ENCODE measurements at regions not wholly inside any gene's neighbourhood (a gene's known extent, or its start where the extent isn't known, plus 50 kb on each side); places are given as distances from the start of the nearest gene placed in this dataset.
"Not testable (repeated sequence)": the region's sequence is repeated elsewhere in the genome, so short reads cannot be mapped to it uniquely, and the experiment has no call there.

- H3K9me3 ChIP-seq (ENCODE audit: control insufficient read depth in 4 of 4, low read length in 3 of 4); H3K27me3 ChIP-seq (ENCODE audit: control insufficient read depth in 4 of 4, insufficient read depth in 4 of 4, low read length in 3 of 4); DNase-seq (ENCODE audit: low spot score); H3K4me3 ChIP-seq (ENCODE audit: low read depth in 1 of 3, low read length in 3 of 3); H3K27ac ChIP-seq (ENCODE audit: low read depth in 1 of 2, low read length in 2 of 2); H3K4me1 ChIP-seq (ENCODE audit: control insufficient read depth in 4 of 4, insufficient read depth in 4 of 4, low read length in 3 of 4); H3K36me3 ChIP-seq (ENCODE audit: control insufficient read depth in 4 of 4, insufficient read depth in 3 of 4, low read depth in 1 of 4, low read length in 3 of 4); H3K9ac ChIP-seq (ENCODE audit: low read depth in 1 of 2, low read length in 2 of 2): not testable (repeated sequence)
- 85% methylated on average over 9 of the region's 9 CpGs for WGBS
These were observed 54.0 kb downstream of the CYP26A1 start for GRCh38 chr10:93127642-93128215.

- Histone ChIP-seq H3K4me3 (ENCODE audit: low read depth in 1 of 3, low read length in 3 of 3) (no peak overlapping the region), H3K4me1 (ENCODE audit: control insufficient read depth in 4 of 4, insufficient read depth in 4 of 4, low read length in 3 of 4) (no peaks in the 10 kb centered on the region), H3K27ac (ENCODE audit: low read depth in 1 of 2, low read length in 2 of 2) (no peak overlapping the region), H3K9ac (ENCODE audit: low read depth in 1 of 2, low read length in 2 of 2) (no peak overlapping the region), H3K36me3 (ENCODE audit: control insufficient read depth in 4 of 4, insufficient read depth in 3 of 4, low read depth in 1 of 4, low read length in 3 of 4) (no peaks in the 10 kb centered on the region), H3K27me3 (ENCODE audit: control insufficient read depth in 4 of 4, insufficient read depth in 4 of 4, low read length in 3 of 4) (no peaks in the 10 kb centered on the region), H3K9me3 (ENCODE audit: control insufficient read depth in 4 of 4, low read length in 3 of 4) (peaks cover 0 to 1% (median 0%) of the 10 kb centered on the region in 4 donors)
- no peak for DNase-seq (ENCODE audit: low spot score)
- TF ChIP-seq, protein P1, sequence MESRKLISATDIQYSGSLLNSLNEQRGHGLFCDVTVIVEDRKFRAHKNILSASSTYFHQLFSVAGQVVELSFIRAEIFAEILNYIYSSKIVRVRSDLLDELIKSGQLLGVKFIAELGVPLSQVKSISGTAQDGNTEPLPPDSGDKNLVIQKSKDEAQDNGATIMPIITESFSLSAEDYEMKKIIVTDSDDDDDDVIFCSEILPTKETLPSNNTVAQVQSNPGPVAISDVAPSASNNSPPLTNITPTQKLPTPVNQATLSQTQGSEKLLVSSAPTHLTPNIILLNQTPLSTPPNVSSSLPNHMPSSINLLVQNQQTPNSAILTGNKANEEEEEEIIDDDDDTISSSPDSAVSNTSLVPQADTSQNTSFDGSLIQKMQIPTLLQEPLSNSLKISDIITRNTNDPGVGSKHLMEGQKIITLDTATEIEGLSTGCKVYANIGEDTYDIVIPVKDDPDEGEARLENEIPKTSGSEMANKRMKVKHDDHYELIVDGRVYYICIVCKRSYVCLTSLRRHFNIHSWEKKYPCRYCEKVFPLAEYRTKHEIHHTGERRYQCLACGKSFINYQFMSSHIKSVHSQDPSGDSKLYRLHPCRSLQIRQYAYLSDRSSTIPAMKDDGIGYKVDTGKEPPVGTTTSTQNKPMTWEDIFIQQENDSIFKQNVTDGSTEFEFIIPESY (IDR thresholded peaks at IDR 0.05): no peak
- TF ChIP-seq FOXA1 (IDR thresholded peaks at IDR 0.05) (no peak), JUND (IDR thresholded peaks at IDR 0.05) (no peak), GABPA (IDR thresholded peaks at IDR 0.05 in 1 of 2, conservative IDR thresholded peaks at IDR 0.05 in 1 of 2) (no peak), RAD21 (IDR thresholded peaks at IDR 0.05) (no peak), MAX (IDR thresholded peaks at IDR 0.05) (no peak), EGR1 (IDR thresholded peaks at IDR 0.05; ENCODE audit: low read depth in 2 of 2) (no peak), REST (IDR thresholded peaks at IDR 0.05) (no peak), RXRA (IDR thresholded peaks at IDR 0.05) (no peak), TAF1 (conservative IDR thresholded peaks at IDR 0.05) (no peak), FOXA2 (IDR thresholded peaks at IDR 0.05) (no peak), NR2F2 (IDR thresholded peaks at IDR 0.05) (no peak), HNF4G (IDR thresholded peaks at IDR 0.05) (no peak), YY1 (IDR thresholded peaks at IDR 0.05) (no peak), HNF4A (conservative IDR thresholded peaks at IDR 0.05) (no peak), SP1 (IDR thresholded peaks at IDR 0.05) (no peak), ATF3 (IDR thresholded peaks at IDR 0.05) (no peak)
- TF ChIP-seq, protein P2, sequence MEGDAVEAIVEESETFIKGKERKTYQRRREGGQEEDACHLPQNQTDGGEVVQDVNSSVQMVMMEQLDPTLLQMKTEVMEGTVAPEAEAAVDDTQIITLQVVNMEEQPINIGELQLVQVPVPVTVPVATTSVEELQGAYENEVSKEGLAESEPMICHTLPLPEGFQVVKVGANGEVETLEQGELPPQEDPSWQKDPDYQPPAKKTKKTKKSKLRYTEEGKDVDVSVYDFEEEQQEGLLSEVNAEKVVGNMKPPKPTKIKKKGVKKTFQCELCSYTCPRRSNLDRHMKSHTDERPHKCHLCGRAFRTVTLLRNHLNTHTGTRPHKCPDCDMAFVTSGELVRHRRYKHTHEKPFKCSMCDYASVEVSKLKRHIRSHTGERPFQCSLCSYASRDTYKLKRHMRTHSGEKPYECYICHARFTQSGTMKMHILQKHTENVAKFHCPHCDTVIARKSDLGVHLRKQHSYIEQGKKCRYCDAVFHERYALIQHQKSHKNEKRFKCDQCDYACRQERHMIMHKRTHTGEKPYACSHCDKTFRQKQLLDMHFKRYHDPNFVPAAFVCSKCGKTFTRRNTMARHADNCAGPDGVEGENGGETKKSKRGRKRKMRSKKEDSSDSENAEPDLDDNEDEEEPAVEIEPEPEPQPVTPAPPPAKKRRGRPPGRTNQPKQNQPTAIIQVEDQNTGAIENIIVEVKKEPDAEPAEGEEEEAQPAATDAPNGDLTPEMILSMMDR (IDR thresholded peaks at IDR 0.05; ENCODE audit: low read depth, low read length, missing input control): no peak
- WGBS: 64% methylated on average over 6 of the region's 6 CpGs
These were observed 58.3 kb downstream of the CYP26A1 start for GRCh38 chr10:93131986-93132385.

Measured in liver (tissue), 8 donors.